ENCODE measurements at regions not wholly inside any gene's neighbourhood (a gene's known extent, or its start where the extent isn't known, plus 50 kb on each side); places are given as distances from the start of the nearest gene placed in this dataset.

- no peak for DNase-seq
- H3K27me3 ChIP-seq (ENCODE audit: control insufficient read depth, insufficient read depth, low read length), result no peaks in the 10 kb centered on the region
- no peaks in the 10 kb centered on the region for H3K36me3 ChIP-seq (replicated peaks; ENCODE audit: control insufficient read depth, insufficient read depth, low read length)
- H3K4me3 ChIP-seq (ENCODE audit: insufficient read depth, low read depth, low read length), result no peak overlapping the region
These were observed 425.7 kb upstream of the ARID1B start for GRCh38 chr6:156351346-156351966.

GRCh38 chr6:156350337-156350736 is 426.8 kb upstream of the ARID1B start:
- Histone ChIP-seq H3K4me3 (ENCODE audit: insufficient read depth, low read depth, low read length) (no peak overlapping the region), H3K36me3 (replicated peaks; ENCODE audit: control insufficient read depth, insufficient read depth, low read length) (no peaks in the 10 kb centered on the region), H3K27me3 (ENCODE audit: control insufficient read depth, insufficient read depth, low read length) (no peaks in the 10 kb centered on the region)
- DNase-seq, result no peak

- no peak for DNase-seq
- H3K27me3 ChIP-seq (ENCODE audit: control insufficient read depth, insufficient read depth, low read length), result no peaks in the 10 kb centered on the region
- no peak overlapping the region for H3K4me3 ChIP-seq (ENCODE audit: insufficient read depth, low read depth, low read length)
- no peaks in the 10 kb centered on the region for H3K36me3 ChIP-seq (replicated peaks; ENCODE audit: control insufficient read depth, insufficient read depth, low read length)
These were observed 428.3 kb upstream of the ARID1B start for GRCh38 chr6:156348849-156349248.

GRCh38 chr6:156348424-156348823 is 428.8 kb upstream of the ARID1B start:
- Histone ChIP-seq H3K36me3 (replicated peaks; ENCODE audit: control insufficient read depth, insufficient read depth, low read length) (no peaks in the 10 kb centered on the region), H3K27me3 (ENCODE audit: control insufficient read depth, insufficient read depth, low read length) (no peaks in the 10 kb centered on the region), H3K4me3 (ENCODE audit: insufficient read depth, low read depth, low read length) (no peak overlapping the region)
- DNase-seq, result no peak

- no peaks in the 10 kb centered on the region for H3K36me3 ChIP-seq (replicated peaks; ENCODE audit: control insufficient read depth, insufficient read depth, low read length)
- H3K4me3 ChIP-seq (ENCODE audit: insufficient read depth, low read depth, low read length), result no peak overlapping the region
- H3K27me3 ChIP-seq (ENCODE audit: control insufficient read depth, insufficient read depth, low read length), result no peaks in the 10 kb centered on the region
- no peak for DNase-seq
These were observed 429.5 kb upstream of the ARID1B start for GRCh38 chr6:156347656-156348055.

GRCh38 chr6:156347246-156347645 is 429.9 kb upstream of the ARID1B start:
- DNase-seq, result no peak
- Histone ChIP-seq H3K27me3 (ENCODE audit: control insufficient read depth, insufficient read depth, low read length) (no peaks in the 10 kb centered on the region), H3K4me3 (ENCODE audit: insufficient read depth, low read depth, low read length) (no peak overlapping the region), H3K36me3 (replicated peaks; ENCODE audit: control insufficient read depth, insufficient read depth, low read length) (no peaks in the 10 kb centered on the region)

GRCh38 chr6:156345700-156346099 is 431.5 kb upstream of the ARID1B start:
- no peak for DNase-seq
- no peaks in the 10 kb centered on the region for H3K27me3 ChIP-seq (ENCODE audit: control insufficient read depth, insufficient read depth, low read length)
- H3K4me3 ChIP-seq (ENCODE audit: insufficient read depth, low read depth, low read length), result no peak overlapping the region

GRCh38 chr6:156344491-156344890 is 432.7 kb upstream of the ARID1B start:
- H3K4me3 ChIP-seq (ENCODE audit: insufficient read depth, low read depth, low read length), result no peak overlapping the region
- no peak for DNase-seq
- no peaks in the 10 kb centered on the region for H3K36me3 ChIP-seq (replicated peaks; ENCODE audit: control insufficient read depth, insufficient read depth, low read length)
- no peaks in the 10 kb centered on the region for H3K27me3 ChIP-seq (ENCODE audit: control insufficient read depth, insufficient read depth, low read length)

More at GRCh38 chr6:156345700-156346099, 431.5 kb upstream of the ARID1B start:
- no peaks in the 10 kb centered on the region for H3K36me3 ChIP-seq (replicated peaks; ENCODE audit: control insufficient read depth, insufficient read depth, low read length)

- Histone ChIP-seq H3K27me3 (ENCODE audit: control insufficient read depth, insufficient read depth, low read length) (no peaks in the 10 kb centered on the region), H3K36me3 (replicated peaks; ENCODE audit: control insufficient read depth, insufficient read depth, low read length) (no peaks in the 10 kb centered on the region)
- DNase-seq, result no peak
These were observed 439.4 kb upstream of the ARID1B start for GRCh38 chr6:156337801-156338200.

GRCh38 chr6:156336733-156337132 is 440.4 kb upstream of the ARID1B start:
- Histone ChIP-seq H3K4me3 (ENCODE audit: insufficient read depth, low read depth, low read length) (no peak overlapping the region), H3K36me3 (replicated peaks; ENCODE audit: control insufficient read depth, insufficient read depth, low read length) (no peaks in the 10 kb centered on the region), H3K27me3 (ENCODE audit: control insufficient read depth, insufficient read depth, low read length) (no peaks in the 10 kb centered on the region)
- no peak for DNase-seq

More at GRCh38 chr6:156337801-156338200, 439.4 kb upstream of the ARID1B start:
- H3K4me3 ChIP-seq (ENCODE audit: insufficient read depth, low read depth, low read length), result no peak overlapping the region

- Histone ChIP-seq H3K27me3 (ENCODE audit: control insufficient read depth, insufficient read depth, low read length) (no peaks in the 10 kb centered on the region), H3K4me3 (ENCODE audit: insufficient read depth, low read depth, low read length) (no peak overlapping the region), H3K36me3 (replicated peaks; ENCODE audit: control insufficient read depth, insufficient read depth, low read length) (no peaks in the 10 kb centered on the region)
- DNase-seq, result no peak
These were observed 441.1 kb upstream of the ARID1B start for GRCh38 chr6:156336089-156336488.

GRCh38 chr6:156334966-156335365 is 442.2 kb upstream of the ARID1B start:
- Histone ChIP-seq H3K27me3 (ENCODE audit: control insufficient read depth, insufficient read depth, low read length) (no peaks in the 10 kb centered on the region), H3K4me3 (ENCODE audit: insufficient read depth, low read depth, low read length) (no peak overlapping the region), H3K36me3 (replicated peaks; ENCODE audit: control insufficient read depth, insufficient read depth, low read length) (no peaks in the 10 kb centered on the region)
- DNase-seq, result no peak

GRCh38 chr6:156319707-156320106 is 457.5 kb upstream of the ARID1B start:
- DNase-seq, result no peak
- Histone ChIP-seq H3K27me3 (ENCODE audit: control insufficient read depth, insufficient read depth, low read length) (no peaks in the 10 kb centered on the region), H3K4me3 (ENCODE audit: insufficient read depth, low read depth, low read length) (no peak overlapping the region), H3K36me3 (replicated peaks; ENCODE audit: control insufficient read depth, insufficient read depth, low read length) (no peaks in the 10 kb centered on the region)

GRCh38 chr6:156316583-156317125 is 460.5 kb upstream of the ARID1B start:
- Histone ChIP-seq H3K36me3 (replicated peaks; ENCODE audit: control insufficient read depth, insufficient read depth, low read length) (no peaks in the 10 kb centered on the region), H3K27me3 (ENCODE audit: control insufficient read depth, insufficient read depth, low read length) (no peaks in the 10 kb centered on the region)
- DNase-seq, result no peak

GRCh38 chr6:156315146-156315545 is 462.0 kb upstream of the ARID1B start:
- H3K27me3 ChIP-seq (ENCODE audit: control insufficient read depth, insufficient read depth, low read length), result no peaks in the 10 kb centered on the region
- DNase-seq, result no peak
- no peak overlapping the region for H3K4me3 ChIP-seq (ENCODE audit: insufficient read depth, low read depth, low read length)
- H3K36me3 ChIP-seq (replicated peaks; ENCODE audit: control insufficient read depth, insufficient read depth, low read length), result no peaks in the 10 kb centered on the region

More at GRCh38 chr6:156316583-156317125, 460.5 kb upstream of the ARID1B start:
- no peak overlapping the region for H3K4me3 ChIP-seq (ENCODE audit: insufficient read depth, low read depth, low read length)

GRCh38 chr6:156313037-156313436 is 464.1 kb upstream of the ARID1B start:
- H3K27me3 ChIP-seq (ENCODE audit: control insufficient read depth, insufficient read depth, low read length), result no peaks in the 10 kb centered on the region
- no peaks in the 10 kb centered on the region for H3K36me3 ChIP-seq (replicated peaks; ENCODE audit: control insufficient read depth, insufficient read depth, low read length)
- no peak for DNase-seq
- no peak overlapping the region for H3K4me3 ChIP-seq (ENCODE audit: insufficient read depth, low read depth, low read length)

All from H7 (cell line).